KG1 (cell line): ENCODE measurements at regions not wholly inside any gene's neighbourhood (a gene's known extent, or its start where the extent isn't known, plus 50 kb on each side); places are given as distances from the start of the nearest gene placed in this dataset.
"Not testable (repeated sequence)": the region's sequence is repeated elsewhere in the genome, so short reads cannot be mapped to it uniquely, and the experiment has no call there.

ENCODE experiments used
- DNase-seq: peaks from one replicate; lab custom pipeline; 2025; lab: John Stamatoyannopoulos, UW

DNA sequence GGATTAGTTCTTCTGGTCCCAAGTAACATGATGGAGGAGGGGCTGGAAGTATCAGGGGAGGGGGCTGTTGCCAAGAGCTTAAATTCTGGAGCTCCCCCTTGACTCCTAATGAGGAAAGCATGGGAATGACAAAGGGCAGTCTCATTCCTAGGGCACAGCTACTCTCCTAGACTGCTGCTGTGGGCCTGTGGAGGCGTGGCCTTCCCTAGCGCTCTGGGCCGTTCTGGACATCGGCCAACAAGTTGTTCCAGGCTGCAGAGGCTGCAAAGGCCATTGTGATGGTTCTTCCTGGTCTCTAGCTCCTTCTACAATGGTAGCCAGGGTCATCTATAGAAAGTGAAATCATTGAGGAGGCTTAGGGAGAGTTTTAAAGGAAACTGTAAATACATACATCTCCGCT, 916.6 kb downstream of the DIAPH3 start:
- no peak for DNase-seq

- no peak for DNase-seq
These were observed 913.2 kb downstream of the DIAPH3 start for GRCh38 chr13:59250336-59251189.

DNA sequence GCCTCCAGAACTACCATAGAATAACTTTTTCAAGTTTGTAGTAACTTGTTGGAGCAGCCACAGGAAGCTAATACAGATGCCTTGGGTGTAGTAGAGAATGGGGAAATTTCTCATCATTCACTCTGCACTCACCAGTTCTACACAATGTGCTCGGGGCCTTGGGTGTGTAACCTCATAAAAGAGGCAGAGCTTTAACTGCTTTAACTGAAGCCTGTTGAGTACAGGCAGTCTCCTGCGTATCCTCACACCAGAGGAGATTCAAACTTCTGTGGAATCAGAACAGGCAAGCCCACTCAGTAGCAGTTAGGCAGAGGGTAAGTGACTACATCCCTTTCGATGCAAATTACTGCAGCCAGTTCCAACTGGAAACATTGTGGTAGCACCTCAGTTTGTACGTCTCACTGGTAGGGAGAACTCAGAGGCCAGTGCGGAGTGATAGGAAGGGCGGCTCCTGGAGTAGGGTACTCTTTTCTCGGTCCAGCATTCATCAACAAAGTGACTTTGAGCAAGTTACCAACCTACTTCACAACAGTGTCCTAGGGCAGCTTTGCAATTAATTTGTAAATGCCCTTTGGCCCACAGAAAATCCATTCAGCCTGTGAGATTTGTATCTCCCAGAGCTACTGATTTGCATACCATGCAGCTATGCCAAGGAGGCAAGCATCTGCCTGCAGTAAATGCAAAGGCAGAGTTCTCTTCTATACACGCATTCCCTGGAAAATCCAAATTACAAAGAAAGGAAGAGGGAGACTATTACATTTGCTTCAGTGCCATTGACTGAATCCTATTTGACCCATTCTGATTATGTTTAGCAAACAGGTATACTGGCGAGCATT, 904.3 kb downstream of the DIAPH3 start:
- DNase-seq: no peak

- DNase-seq: no peak
These were observed 901.7 kb downstream of the DIAPH3 start for GRCh38 chr13:59261928-59262488.

GRCh38 chr13:59263531-59263930, 900.2 kb downstream of the DIAPH3 start:
- no peak for DNase-seq

- DNase-seq: no peak
These were observed 897.2 kb downstream of the DIAPH3 start for GRCh38 chr13:59266478-59267063.

DNA sequence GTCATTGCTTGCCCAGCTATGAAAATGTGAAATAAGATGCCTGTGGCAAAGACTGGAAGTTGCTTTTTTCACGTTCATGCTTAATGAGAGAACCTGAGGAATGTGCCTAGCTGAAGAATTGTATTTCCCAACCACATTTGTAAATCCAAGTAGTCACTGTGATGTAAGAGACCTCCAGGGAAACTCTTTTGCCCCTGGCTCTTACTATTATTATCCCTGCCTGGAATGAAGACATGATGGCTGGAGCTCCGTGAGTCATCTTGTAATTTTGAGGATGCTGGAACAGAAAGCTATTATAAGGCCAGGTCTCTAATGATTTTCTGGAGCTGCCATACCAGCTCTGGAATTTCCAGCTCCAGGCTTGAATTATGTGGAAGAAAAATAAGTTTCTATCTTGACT, 894.3 kb downstream of the DIAPH3 start:
- no peak for DNase-seq

- no peak for DNase-seq
These were observed 893.4 kb downstream of the DIAPH3 start for GRCh38 chr13:59270327-59270726.

- DNase-seq: no peak
These were observed 888.6 kb downstream of the DIAPH3 start for GRCh38 chr13:59274958-59275727.

DNA sequence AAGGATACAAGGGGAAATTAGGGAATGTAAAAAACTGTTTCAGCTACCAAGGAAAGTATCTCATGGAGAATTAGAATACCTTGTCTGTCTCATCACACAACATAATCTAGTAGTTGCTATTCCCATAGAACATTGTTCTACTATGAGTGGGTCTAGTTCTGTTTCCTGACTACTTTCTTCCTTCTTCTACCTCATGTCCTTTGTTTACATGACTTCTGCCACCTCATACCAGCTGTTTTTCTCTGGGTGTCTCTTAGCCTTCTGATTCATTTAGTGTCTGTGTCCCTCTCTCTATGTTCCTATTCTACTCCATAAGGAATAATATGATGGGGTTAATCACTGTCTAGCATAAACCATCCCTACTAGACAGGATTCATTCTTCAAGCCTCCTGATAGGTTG, 887.3 kb downstream of the DIAPH3 start:
- no peak for DNase-seq

DNA sequence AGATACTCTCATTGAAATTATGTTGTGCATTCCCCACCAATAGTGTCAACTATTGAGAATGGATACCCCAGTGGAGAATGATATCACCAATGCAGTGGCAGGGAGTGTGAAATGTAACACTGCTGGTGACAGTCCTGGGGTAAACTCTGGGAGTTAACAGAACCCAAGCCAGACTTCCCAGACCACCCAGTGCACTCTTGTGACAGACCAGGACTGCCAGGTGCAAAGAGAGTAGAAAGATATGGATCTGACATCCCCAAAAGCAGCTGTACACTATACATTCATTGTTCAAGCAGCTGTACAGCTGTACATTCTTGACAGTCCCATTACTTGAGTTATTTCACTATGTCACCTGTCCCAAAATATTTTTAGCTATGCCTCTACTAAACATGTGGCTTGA, 886.6 kb downstream of the DIAPH3 start:
- DNase-seq: no peak

GRCh38 chr13:59279028-59279427, 884.7 kb downstream of the DIAPH3 start:
- no peak for DNase-seq

DNA sequence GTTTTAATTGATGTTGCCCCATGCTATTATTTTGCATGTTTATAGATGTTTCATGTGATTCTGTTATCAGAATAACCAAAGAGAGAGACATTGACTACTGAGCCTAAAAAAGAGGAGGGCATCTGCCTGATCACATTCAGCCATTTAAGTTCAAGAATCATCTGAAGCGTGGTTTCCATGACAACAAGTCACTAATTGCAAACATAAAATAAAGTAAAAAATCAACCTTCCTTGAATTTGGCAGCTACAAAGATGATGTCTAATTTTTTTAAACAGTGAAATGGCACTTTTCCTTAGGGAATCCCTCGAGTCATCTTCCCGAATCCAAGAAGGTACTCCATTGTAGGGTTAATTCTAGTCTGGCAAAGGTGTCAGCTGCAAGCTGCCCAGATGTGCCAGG, 884.2 kb downstream of the DIAPH3 start:
- no peak for DNase-seq

- DNase-seq: no peak
These were observed 883.4 kb downstream of the DIAPH3 start for GRCh38 chr13:59280297-59280696.

DNA sequence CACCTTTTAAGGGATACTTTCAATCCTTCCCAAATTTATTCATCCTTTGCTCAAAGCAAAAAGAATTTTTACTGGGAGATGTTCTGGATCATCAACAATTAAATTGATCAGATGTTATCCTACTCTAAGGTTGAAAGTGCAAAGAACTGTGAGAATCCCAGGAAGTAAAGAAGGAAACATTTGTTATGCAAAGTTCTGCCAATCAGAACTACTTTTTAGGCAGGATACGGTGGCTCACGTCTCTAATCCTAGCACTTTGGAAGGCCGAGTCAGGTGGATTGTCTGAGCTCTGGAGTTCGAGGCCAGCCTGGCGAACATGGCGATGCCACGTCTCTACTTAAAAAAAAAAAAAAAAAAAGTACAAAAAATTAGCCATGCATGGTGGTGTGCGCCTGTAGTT, 882.3 kb downstream of the DIAPH3 start:
- no peak for DNase-seq

- DNase-seq: not testable (repeated sequence)
These were observed 871.5 kb downstream of the DIAPH3 start for GRCh38 chr13:59292240-59292639.

DNA sequence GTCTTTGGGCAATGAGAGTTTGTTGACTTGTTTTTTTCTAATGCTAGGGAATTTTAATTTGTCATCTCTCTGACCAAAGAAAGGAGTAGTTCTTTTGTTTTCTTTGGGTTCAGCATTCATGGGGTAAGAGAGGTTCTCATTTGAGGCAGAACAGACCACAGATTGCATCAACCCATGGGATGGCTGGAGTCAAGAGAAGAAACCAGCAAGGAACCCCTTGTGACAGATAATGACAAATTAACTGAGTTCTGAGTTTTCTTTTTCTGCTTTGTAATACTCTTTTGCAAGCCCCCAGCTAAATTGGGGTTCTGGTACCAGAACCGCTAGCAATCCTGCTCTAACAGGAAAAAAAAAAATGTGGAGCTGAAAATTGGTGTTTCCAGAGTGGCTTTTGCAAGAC, 864.1 kb downstream of the DIAPH3 start:
- no peak for DNase-seq

DNA sequence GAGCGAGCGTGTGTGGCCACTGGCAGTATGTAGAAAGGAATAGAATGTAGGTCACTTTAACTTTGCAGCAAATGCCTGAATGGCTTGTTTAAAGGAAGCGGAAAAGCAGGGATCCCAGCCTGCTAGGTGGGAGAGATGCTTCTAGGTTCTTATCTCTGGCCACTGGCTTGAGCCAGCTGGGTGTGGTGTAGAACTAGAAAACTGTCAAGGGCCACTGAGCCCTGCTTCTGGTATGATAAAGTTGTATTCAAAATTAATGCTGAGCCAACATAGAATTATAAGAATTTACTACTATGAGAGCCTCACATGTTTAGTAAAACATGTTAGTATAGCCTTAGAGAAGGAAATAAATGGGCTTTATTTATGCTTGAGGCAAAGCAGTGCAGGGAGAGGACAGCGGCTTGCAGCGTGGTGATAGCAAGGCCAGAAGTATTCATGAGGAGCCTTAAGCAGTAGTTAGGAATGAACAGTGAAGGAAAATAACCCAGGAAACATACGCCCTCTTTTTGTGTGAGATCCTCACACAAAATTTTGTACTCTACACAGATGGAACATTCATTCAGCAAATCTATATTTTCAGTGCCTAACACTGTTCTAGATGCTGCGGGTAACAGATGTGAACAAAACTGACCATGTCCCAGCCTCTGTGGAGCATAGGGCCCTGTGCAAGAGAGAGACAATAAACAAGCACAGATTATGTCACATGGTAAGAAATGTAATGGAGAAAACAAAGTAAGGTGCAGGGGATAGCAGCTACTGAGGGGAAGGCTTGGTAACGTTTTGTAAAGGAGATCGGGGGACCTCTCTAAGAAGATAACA, 863.2 kb downstream of the DIAPH3 start:
- no peak for DNase-seq

DNA sequence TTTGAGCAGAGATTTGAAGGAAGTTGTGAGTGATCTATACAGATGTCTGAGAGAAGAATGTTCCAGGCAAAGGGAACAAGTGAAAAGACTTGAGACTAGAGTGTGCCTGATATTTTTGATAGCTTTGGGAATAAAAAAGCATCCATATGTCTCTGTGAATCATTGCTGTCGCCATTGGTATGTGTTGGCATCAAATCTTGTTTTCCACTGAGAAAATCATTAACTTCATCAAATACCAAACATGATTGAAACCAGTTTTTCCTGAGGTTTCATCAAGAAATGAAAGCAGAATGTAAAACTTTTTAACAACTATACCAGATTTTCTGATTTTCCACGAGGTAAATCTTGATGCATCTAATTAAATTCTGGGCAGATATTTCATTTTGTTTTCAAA, 862.6 kb downstream of the DIAPH3 start:
- no peak for DNase-seq

- DNase-seq: no peak
These were observed 860.3 kb downstream of the DIAPH3 start for GRCh38 chr13:59303433-59303832.

DNA sequence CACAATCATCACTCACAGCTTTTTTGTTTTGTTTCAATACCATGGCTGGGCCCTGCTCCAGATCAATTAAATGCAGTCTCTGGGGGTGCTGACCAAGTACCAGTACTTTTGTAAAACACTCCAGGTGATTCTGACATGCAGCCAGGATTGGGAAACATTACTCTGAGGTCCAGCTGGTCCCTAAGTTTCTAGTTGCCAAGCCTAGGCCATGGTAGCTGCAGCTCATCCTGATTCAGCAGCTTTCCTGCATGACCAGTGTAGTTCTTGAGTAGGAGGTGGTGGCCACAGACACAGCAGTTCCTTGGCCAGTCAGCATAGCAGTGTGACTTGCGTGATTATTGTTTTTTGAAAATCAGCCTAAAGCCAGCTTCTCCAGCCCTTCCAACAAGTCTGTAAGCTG, 859.1 kb downstream of the DIAPH3 start:
- no peak for DNase-seq
